Cardiac muscle cell (in vitro differentiated cells and primary cell): ENCODE measurements at regions not wholly inside any gene's neighbourhood (a gene's known extent, or its start where the extent isn't known, plus 50 kb on each side); places are given as distances from the start of the nearest gene placed in this dataset.
A peak's percentile ranks its signal among the peaks of the same experiment; 100 is the strongest.

ENCODE experiments used
- DNase-seq, 2 donors: peaks; one replicate each; pipeline versions ENCODE4 v3.0.0 to v3.0.0-alpha.2; 2010 to 2017; ENCODE audit warnings: low read depth in 1 of 2, low spot score in 1 of 2
- H3K27ac ChIP-seq: fragments of 200-600 bp; sonication (generic); 2 replicates; pipeline ENCODE4 v1.5.1; 2016
- H3K27me3 ChIP-seq: fragments of 200-600 bp; sonication (generic); 2 replicates; pipeline ENCODE4 v1.6.0; 2016; ENCODE audit warnings: control low read depth
- H3K36me3 ChIP-seq: fragments of 200-600 bp; sonication (generic); 2 replicates; pipeline ENCODE4 v1.5.1; 2016; ENCODE audit warnings: control low read depth
- H3K4me1 ChIP-seq: fragments of 200-600 bp; sonication (generic); 2 replicates; pipeline ENCODE4 v1.8.1; 2017; ENCODE audit warnings: low read depth, mild to moderate bottlenecking, mixed run types
- H3K4me3 ChIP-seq: fragments of 200-600 bp; sonication (generic); 2 replicates; pipeline ENCODE4 v1.5.1; 2016; ENCODE audit warnings: mild to moderate bottlenecking
- H3K9me3 ChIP-seq: fragments of 200-600 bp; sonication (generic); 2 replicates; pipeline ENCODE4 v1.5.1; 2017; ENCODE audit warnings: low read depth, mild to moderate bottlenecking, control low read depth
- CTCF ChIP-seq: IDR thresholded peaks from 2 replicates; pipeline ENCODE4 v1.5.1; 2012; ENCODE audit warnings: low read depth, mild to moderate bottlenecking, low read length

GRCh38 chr5:91950328-91950727, 567.2 kb upstream of the ARRDC3 start:
- H3K9me3 ChIP-seq, result no peaks in the 10 kb centered on the region
- H3K4me3 ChIP-seq, result no peak overlapping the region
- DNase-seq, result no peak
- no peak for TF ChIP-seq CTCF
- H3K4me1 ChIP-seq, result no peaks in the 10 kb centered on the region
- no peak overlapping the region for H3K27ac ChIP-seq
- no peaks in the 10 kb centered on the region for H3K27me3 ChIP-seq
- H3K36me3 ChIP-seq, result no peaks in the 10 kb centered on the region

- no peak for TF ChIP-seq CTCF
- Histone ChIP-seq H3K9me3 (no peaks in the 10 kb centered on the region), H3K27me3 (no peaks in the 10 kb centered on the region), H3K4me1 (no peaks in the 10 kb centered on the region), H3K27ac (no peak overlapping the region), H3K36me3 (no peaks in the 10 kb centered on the region), H3K4me3 (no peak overlapping the region)
- no peak for DNase-seq
Measured at GRCh38 chr5:91946870-91947269, 563.8 kb upstream of the ARRDC3 start.

GRCh38 chr5:91941588-91941987, 558.5 kb upstream of the ARRDC3 start:
- no peaks in the 10 kb centered on the region for H3K27me3 ChIP-seq
- H3K4me3 ChIP-seq, result no peak overlapping the region
- no peak for DNase-seq
- no peak overlapping the region for H3K27ac ChIP-seq
- H3K9me3 ChIP-seq, result no peaks in the 10 kb centered on the region
- no peaks in the 10 kb centered on the region for H3K4me1 ChIP-seq
- TF ChIP-seq CTCF, result no peak
- H3K36me3 ChIP-seq, result no peaks in the 10 kb centered on the region

GRCh38 chr5:91938441-91938840, 555.3 kb upstream of the ARRDC3 start:
- Histone ChIP-seq H3K4me1 (no peaks in the 10 kb centered on the region), H3K4me3 (no peak overlapping the region), H3K27ac (no peak overlapping the region), H3K27me3 (no peaks in the 10 kb centered on the region), H3K9me3 (no peaks in the 10 kb centered on the region), H3K36me3 (no peaks in the 10 kb centered on the region)
- peak in 1 of 2 donors; percentile 22 for DNase-seq
- no peak for TF ChIP-seq CTCF

GRCh38 chr5:91937121-91937520, 554.0 kb upstream of the ARRDC3 start:
- Histone ChIP-seq H3K9me3 (no peaks in the 10 kb centered on the region), H3K27me3 (no peaks in the 10 kb centered on the region), H3K4me3 (no peak overlapping the region), H3K36me3 (no peaks in the 10 kb centered on the region), H3K4me1 (no peaks in the 10 kb centered on the region), H3K27ac (no peak overlapping the region)
- peak in 1 of 2 donors; percentile 20 for DNase-seq
- TF ChIP-seq CTCF, result no peak

- H3K9me3 ChIP-seq, result no peaks in the 10 kb centered on the region
- H3K4me1 ChIP-seq, result no peaks in the 10 kb centered on the region
- DNase-seq, result no peak
- no peak overlapping the region for H3K27ac ChIP-seq
- H3K4me3 ChIP-seq, result no peak overlapping the region
- no peaks in the 10 kb centered on the region for H3K27me3 ChIP-seq
- TF ChIP-seq CTCF, result no peak
- no peaks in the 10 kb centered on the region for H3K36me3 ChIP-seq
Measured at GRCh38 chr5:91929522-91929817, 546.4 kb upstream of the ARRDC3 start.
